Neutrophil (primary cell): ENCODE measurements at regions not wholly inside any gene's neighbourhood (a gene's known extent, or its start where the extent isn't known, plus 50 kb on each side); places are given as distances from the start of the nearest gene placed in this dataset.

Source experiments
- H3K27ac ChIP-seq: fragments of 200-600 bp; sonication (generic); 2 replicates; pipeline ENCODE4 v1.5.1; 2016; ENCODE audit warnings: mild to moderate bottlenecking, moderate library complexity
- H3K27me3 ChIP-seq: fragments of 200-600 bp; sonication (generic); 2 replicates; pipeline ENCODE4 v1.6.0; 2016; ENCODE audit warnings: mild to moderate bottlenecking
- H3K36me3 ChIP-seq: fragments of 200-600 bp; sonication (generic); 2 replicates; pipeline ENCODE4 v1.5.1; 2017
- H3K4me1 ChIP-seq, 2 experiments: fragments of 200-600 bp in 1 of 2; sonication (generic) in 1 of 2; 1 replicate in 1 of 2; 2 replicates in 1 of 2; pipeline versions ENCODE4 v1.5.1 to v1.6.1; 2013 to 2016; ENCODE audit warnings: low read depth in 1 of 2, low read length in 1 of 2, mild to moderate bottlenecking in 1 of 2, moderate library complexity in 1 of 2; ENCODE audit not compliant: control insufficient read depth in 1 of 2, insufficient read depth in 1 of 2
- H3K4me3 ChIP-seq, 2 experiments: fragments of 200-600 bp in 1 of 2; sonication (generic) in 1 of 2; 1 replicate in 1 of 2; 2 replicates in 1 of 2; pipeline ENCODE4 v1.5.1; 2013 to 2016; ENCODE audit warnings: low read depth in 1 of 2, low read length in 1 of 2, mild to moderate bottlenecking in 1 of 2, moderate library complexity in 1 of 2
- H3K9me3 ChIP-seq: fragments of 200-600 bp; sonication (generic); 2 replicates; pipeline ENCODE4 v1.5.1; 2016
- TF ChIP-seq, protein P1 (sequence below): fragments of 200-600 bp; sonication (generic); IDR thresholded peaks from 2 replicates; pipeline ENCODE4 v1.5.1; 2016; ENCODE audit warnings: antibody characterized with exemption

DNA sequence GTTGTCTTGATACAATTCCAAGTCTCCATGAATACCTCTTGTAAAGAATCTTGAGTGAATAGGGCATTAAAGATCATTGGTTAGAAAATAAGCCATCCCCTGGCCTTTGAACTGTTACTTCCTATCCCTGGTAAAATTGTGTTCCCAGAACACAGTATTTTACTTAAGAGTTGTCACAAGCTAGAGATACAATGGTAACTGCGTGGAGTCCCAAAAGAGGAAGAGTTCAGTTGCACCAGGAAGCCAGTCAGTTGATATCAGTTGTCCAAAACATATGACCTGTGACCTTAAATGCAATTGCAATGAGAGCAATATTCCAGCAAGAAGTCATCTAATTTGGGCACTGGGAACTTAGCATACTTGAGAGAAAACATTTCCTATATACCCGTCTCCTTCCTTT is 117.3 kb downstream of the NEDD1 start:
- Histone ChIP-seq H3K36me3 (no peaks in the 10 kb centered on the region), H3K4me3 (no peak overlapping the region), H3K4me1 (no peaks in the 10 kb centered on the region), H3K27me3 (no peaks in the 10 kb centered on the region), H3K9me3 (no peaks in the 10 kb centered on the region), H3K27ac (no peak overlapping the region)
- TF ChIP-seq, protein P1, sequence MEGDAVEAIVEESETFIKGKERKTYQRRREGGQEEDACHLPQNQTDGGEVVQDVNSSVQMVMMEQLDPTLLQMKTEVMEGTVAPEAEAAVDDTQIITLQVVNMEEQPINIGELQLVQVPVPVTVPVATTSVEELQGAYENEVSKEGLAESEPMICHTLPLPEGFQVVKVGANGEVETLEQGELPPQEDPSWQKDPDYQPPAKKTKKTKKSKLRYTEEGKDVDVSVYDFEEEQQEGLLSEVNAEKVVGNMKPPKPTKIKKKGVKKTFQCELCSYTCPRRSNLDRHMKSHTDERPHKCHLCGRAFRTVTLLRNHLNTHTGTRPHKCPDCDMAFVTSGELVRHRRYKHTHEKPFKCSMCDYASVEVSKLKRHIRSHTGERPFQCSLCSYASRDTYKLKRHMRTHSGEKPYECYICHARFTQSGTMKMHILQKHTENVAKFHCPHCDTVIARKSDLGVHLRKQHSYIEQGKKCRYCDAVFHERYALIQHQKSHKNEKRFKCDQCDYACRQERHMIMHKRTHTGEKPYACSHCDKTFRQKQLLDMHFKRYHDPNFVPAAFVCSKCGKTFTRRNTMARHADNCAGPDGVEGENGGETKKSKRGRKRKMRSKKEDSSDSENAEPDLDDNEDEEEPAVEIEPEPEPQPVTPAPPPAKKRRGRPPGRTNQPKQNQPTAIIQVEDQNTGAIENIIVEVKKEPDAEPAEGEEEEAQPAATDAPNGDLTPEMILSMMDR, result no peak

DNA sequence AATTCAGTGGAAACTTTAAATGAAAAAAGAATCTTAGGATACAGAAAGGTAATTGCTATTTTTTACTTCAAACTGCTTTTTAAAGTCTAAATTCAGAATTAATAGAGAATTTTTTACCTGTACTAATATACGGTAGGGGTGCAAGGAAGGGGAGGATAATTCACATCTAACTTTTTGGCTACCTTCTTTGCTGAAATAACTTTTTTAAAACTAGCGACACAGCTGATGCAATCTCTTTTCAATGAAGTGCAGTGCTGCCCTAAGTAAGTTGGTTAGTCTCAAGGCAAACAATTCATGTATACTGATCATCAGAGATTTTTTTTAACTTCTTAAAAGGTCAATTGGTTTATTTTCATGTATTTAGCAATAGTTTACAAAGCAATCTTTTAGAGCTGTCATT is 119.8 kb downstream of the NEDD1 start:
- Histone ChIP-seq H3K36me3 (no peaks in the 10 kb centered on the region), H3K4me3 (no peak overlapping the region), H3K27ac (no peak overlapping the region), H3K27me3 (no peaks in the 10 kb centered on the region), H3K4me1 (no peaks in the 10 kb centered on the region), H3K9me3 (no peaks in the 10 kb centered on the region)
- TF ChIP-seq, protein P1, result no peak

DNA sequence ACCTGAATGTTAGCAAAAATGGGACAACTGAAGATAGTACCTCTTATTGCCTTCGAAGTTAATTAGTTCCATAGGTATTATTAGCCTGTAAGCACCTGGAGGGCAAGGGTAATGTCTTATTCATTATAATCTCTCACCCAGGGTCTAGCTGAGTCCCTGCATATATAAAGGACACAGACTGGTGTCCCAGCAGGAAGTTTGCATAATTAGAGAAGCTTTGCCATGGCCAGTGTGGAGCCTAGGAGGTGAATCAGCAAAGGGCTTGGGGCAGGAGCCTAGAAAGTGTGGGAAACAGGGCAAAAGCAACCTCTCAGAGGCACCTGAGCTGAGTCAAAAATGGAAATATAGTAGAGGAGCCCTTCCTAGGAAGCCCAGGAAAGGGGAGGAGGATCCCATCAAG is 120.4 kb downstream of the NEDD1 start:
- H3K4me3 ChIP-seq, result no peak overlapping the region
- H3K27ac ChIP-seq, result no peak overlapping the region
- no peaks in the 10 kb centered on the region for H3K4me1 ChIP-seq
- TF ChIP-seq, protein P1, result no peak
- no peaks in the 10 kb centered on the region for H3K36me3 ChIP-seq
- H3K9me3 ChIP-seq, result no peaks in the 10 kb centered on the region
- no peaks in the 10 kb centered on the region for H3K27me3 ChIP-seq

DNA sequence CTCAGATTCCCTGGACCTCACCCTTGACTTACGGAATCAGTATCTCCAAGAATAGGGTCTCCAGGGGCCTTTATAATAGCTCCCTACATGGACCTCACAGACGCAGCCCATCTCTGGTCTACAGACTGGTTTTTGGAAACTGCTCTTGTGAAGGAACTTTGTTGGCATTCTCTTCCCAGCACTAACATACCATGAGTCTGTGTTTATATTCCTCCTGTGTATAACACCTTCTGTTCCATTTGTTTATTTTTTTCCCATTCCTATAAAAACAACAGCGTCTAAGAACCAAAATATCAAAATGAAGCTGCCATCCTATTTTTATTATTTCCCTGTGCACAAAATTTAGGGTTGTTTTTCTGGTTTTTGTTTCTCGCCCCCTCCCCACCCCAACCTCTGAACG is 131.1 kb downstream of the NEDD1 start:
- no peaks in the 10 kb centered on the region for H3K27me3 ChIP-seq
- TF ChIP-seq, protein P1, result no peak
- no peak overlapping the region for H3K27ac ChIP-seq
- H3K4me1 ChIP-seq, result no peaks in the 10 kb centered on the region
- H3K9me3 ChIP-seq, result no peaks in the 10 kb centered on the region
- H3K4me3 ChIP-seq, result no peak overlapping the region
- no peaks in the 10 kb centered on the region for H3K36me3 ChIP-seq

DNA sequence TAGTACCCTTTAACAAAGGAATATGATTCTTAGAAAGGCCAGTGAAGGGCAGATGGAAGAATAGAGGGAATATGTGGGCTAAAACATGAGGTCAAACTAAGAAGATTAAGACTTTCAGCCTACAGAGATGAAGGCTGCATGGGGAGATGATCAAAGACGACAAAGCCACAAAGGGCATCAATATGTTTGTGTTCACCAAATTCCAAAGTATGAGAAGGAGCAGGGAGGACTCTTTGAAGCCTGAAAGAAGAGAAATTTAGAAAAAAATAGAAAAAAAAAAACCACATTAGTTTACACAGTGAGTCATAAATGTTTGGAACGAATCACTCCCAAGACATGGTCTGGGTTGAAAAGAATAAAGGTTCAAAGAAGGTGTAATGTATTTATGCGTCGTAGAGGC is 131.8 kb downstream of the NEDD1 start:
- H3K4me3 ChIP-seq, result no peak overlapping the region
- TF ChIP-seq, protein P1, result no peak
- no peak overlapping the region for H3K27ac ChIP-seq
- H3K36me3 ChIP-seq, result no peaks in the 10 kb centered on the region
- no peaks in the 10 kb centered on the region for H3K27me3 ChIP-seq
- no peaks in the 10 kb centered on the region for H3K9me3 ChIP-seq
- no peaks in the 10 kb centered on the region for H3K4me1 ChIP-seq

DNA sequence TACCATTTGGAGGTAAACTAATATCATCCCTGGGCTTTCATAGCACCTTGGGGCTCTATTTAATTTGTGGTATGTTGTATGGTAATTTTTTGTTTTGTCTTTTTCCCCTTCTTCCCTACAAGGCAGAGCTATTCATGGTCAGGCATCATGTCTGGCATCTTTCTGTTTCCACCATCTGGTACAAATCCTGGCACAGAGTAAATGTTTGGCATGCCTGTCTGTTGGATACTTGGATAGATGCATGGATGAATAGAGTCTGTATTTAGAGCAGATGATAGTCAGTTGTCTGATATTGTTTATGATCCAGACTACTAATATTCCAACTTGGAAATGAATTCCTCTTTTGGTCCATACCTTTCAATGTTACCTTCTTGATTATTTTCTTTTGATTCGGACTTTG is 139.8 kb downstream of the NEDD1 start:
- Histone ChIP-seq H3K36me3 (no peaks in the 10 kb centered on the region), H3K4me1 (no peaks in the 10 kb centered on the region), H3K9me3 (no peaks in the 10 kb centered on the region), H3K27ac (no peak overlapping the region), H3K27me3 (no peaks in the 10 kb centered on the region), H3K4me3 (no peak overlapping the region)
- TF ChIP-seq, protein P1, result no peak
